ENCODE measurements at regions not wholly inside any gene's neighbourhood (a gene's known extent, or its start where the extent isn't known, plus 50 kb on each side); places are given as distances from the start of the nearest gene placed in this dataset.

DNA sequence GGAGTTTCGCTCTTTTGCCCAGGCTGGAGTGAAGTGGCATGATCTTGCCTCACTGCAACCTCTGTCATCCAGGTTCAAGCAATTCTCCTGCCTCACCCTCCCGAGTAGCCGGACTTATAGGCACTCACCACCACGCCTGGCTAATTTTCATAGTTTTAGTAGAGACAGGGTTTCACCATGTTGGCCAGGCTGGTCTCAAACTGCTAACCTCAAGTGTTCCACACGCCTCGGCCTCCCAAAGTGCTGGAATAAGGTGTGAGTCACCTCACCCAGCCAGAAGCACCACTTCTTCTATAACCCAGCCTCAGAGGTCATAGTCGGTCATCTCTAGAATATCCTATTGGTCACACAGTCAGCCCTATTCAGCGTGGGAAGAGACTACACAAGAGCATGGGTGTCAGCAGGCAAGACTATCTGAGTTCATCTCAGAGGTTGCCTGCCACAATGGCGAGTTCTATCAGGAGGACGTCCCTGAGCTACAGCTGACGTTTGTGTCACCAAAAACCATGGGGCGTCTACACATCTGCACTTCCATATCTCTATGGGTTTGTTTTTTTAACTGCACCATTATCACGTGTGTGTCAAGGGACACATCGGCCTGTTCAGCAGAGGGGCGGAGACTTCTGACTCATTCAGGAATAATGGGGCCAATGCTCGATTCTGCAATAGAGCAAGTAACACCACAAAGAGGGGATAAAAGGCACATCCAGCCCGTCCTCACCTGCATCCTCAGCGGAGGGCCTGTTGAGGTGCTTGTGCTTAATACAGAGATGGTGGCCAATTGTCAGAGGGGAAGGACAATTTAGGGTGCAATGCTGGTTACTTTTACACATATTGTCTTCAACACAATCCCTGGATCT, 256.3 kb upstream of the IRF2BP2 start (continued):
- TF ChIP-seq, protein P1, sequence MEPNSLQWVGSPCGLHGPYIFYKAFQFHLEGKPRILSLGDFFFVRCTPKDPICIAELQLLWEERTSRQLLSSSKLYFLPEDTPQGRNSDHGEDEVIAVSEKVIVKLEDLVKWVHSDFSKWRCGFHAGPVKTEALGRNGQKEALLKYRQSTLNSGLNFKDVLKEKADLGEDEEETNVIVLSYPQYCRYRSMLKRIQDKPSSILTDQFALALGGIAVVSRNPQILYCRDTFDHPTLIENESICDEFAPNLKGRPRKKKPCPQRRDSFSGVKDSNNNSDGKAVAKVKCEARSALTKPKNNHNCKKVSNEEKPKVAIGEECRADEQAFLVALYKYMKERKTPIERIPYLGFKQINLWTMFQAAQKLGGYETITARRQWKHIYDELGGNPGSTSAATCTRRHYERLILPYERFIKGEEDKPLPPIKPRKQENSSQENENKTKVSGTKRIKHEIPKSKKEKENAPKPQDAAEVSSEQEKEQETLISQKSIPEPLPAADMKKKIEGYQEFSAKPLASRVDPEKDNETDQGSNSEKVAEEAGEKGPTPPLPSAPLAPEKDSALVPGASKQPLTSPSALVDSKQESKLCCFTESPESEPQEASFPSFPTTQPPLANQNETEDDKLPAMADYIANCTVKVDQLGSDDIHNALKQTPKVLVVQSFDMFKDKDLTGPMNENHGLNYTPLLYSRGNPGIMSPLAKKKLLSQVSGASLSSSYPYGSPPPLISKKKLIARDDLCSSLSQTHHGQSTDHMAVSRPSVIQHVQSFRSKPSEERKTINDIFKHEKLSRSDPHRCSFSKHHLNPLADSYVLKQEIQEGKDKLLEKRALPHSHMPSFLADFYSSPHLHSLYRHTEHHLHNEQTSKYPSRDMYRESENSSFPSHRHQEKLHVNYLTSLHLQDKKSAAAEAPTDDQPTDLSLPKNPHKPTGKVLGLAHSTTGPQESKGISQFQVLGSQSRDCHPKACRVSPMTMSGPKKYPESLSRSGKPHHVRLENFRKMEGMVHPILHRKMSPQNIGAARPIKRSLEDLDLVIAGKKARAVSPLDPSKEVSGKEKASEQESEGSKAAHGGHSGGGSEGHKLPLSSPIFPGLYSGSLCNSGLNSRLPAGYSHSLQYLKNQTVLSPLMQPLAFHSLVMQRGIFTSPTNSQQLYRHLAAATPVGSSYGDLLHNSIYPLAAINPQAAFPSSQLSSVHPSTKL (CRISPR knock-in tag; IDR thresholded peaks at IDR 0.05), result peak; percentile 70
- TF ChIP-seq RARA (CRISPR knock-in tag; IDR thresholded peaks at IDR 0.05) (peak; percentile 41; the same call in 1 of the 2 replicates), TGIF2 (CRISPR knock-in tag; IDR thresholded peaks at IDR 0.05) (0 out of 2 replicates have a peak, but pooled peaks have one; percentile 18), ZBTB38 (CRISPR knock-in tag; IDR thresholded peaks at IDR 0.05) (0 out of 2 replicates have a peak, but pooled peaks have one; percentile 34), MXI1 (IDR thresholded peaks at IDR 0.05; ENCODE audit: borderline replicate concordance, low read depth, low read length) (peak; percentile 26; the same call in 1 of the 3 replicates), ZNF350 (CRISPR knock-in tag; IDR thresholded peaks at IDR 0.05; ENCODE audit: borderline replicate concordance, low read depth) (peak; percentile 26; the same call in 1 of the 2 replicates), SP5 (CRISPR knock-in tag; IDR thresholded peaks at IDR 0.05; ENCODE audit: borderline replicate concordance, low read depth) (peak; percentile 92), LCORL (IDR thresholded peaks at IDR 0.05) (no peak), LCORL (CRISPR knock-in tag; IDR thresholded peaks at IDR 0.05) (0 out of 2 replicates have a peak, but pooled peaks have one; percentile 17), MED1 (CRISPR knock-in tag; IDR thresholded peaks at IDR 0.05) (peak; percentile 71)
- TF ChIP-seq, protein P2, sequence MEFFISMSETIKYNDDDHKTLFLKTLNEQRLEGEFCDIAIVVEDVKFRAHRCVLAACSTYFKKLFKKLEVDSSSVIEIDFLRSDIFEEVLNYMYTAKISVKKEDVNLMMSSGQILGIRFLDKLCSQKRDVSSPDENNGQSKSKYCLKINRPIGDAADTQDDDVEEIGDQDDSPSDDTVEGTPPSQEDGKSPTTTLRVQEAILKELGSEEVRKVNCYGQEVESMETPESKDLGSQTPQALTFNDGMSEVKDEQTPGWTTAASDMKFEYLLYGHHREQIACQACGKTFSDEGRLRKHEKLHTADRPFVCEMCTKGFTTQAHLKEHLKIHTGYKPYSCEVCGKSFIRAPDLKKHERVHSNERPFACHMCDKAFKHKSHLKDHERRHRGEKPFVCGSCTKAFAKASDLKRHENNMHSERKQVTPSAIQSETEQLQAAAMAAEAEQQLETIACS (CRISPR knock-in tag; IDR thresholded peaks at IDR 0.05), result no peak
- TF ChIP-seq, protein P3, sequence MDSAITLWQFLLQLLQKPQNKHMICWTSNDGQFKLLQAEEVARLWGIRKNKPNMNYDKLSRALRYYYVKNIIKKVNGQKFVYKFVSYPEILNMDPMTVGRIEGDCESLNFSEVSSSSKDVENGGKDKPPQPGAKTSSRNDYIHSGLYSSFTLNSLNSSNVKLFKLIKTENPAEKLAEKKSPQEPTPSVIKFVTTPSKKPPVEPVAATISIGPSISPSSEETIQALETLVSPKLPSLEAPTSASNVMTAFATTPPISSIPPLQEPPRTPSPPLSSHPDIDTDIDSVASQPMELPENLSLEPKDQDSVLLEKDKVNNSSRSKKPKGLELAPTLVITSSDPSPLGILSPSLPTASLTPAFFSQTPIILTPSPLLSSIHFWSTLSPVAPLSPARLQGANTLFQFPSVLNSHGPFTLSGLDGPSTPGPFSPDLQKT (CRISPR knock-in tag; IDR thresholded peaks at IDR 0.05; ENCODE audit: borderline replicate concordance), result no peak
- TF ChIP-seq, protein P4, sequence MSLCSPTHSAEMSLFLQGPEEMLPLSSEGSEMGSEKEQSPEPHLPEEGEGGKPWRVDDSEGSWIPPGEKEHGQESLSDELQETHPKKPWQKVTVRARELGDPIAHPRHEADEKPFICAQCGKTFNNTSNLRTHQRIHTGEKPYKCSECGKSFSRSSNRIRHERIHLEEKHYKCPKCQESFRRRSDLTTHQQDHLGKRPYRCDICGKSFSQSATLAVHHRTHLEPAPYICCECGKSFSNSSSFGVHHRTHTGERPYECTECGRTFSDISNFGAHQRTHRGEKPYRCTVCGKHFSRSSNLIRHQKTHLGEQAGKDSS (CRISPR knock-in tag; IDR thresholded peaks at IDR 0.05; ENCODE audit: borderline replicate concordance, low read depth), result 0 out of 2 replicates have a peak, but pooled peaks have one; percentile 56
- TF ChIP-seq, protein P5, sequence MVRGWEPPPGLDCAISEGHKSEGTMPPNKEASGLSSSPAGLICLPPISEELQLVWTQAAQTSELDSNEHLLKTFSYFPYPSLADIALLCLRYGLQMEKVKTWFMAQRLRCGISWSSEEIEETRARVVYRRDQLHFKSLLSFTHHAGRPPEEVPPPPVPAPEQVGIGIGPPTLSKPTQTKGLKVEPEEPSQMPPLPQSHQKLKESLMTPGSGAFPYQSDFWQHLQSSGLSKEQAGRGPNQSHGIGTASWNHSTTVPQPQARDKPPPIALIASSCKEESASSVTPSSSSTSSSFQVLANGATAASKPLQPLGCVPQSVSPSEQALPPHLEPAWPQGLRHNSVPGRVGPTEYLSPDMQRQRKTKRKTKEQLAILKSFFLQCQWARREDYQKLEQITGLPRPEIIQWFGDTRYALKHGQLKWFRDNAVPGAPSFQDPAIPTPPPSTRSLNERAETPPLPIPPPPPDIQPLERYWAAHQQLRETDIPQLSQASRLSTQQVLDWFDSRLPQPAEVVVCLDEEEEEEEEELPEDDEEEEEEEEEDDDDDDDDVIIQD (CRISPR knock-in tag; IDR thresholded peaks at IDR 0.05; ENCODE audit: low read depth), result peak; percentile 66; the same call in 1 of the 2 replicates
- TF ChIP-seq, protein P6, sequence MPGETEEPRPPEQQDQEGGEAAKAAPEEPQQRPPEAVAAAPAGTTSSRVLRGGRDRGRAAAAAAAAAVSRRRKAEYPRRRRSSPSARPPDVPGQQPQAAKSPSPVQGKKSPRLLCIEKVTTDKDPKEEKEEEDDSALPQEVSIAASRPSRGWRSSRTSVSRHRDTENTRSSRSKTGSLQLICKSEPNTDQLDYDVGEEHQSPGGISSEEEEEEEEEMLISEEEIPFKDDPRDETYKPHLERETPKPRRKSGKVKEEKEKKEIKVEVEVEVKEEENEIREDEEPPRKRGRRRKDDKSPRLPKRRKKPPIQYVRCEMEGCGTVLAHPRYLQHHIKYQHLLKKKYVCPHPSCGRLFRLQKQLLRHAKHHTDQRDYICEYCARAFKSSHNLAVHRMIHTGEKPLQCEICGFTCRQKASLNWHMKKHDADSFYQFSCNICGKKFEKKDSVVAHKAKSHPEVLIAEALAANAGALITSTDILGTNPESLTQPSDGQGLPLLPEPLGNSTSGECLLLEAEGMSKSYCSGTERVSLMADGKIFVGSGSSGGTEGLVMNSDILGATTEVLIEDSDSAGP (CRISPR knock-in tag; IDR thresholded peaks at IDR 0.05; ENCODE audit: borderline replicate concordance), result 0 out of 2 replicates have a peak, but pooled peaks have one; percentile 15
